ENCODE measurements at regions not wholly inside any gene's neighbourhood (a gene's known extent, or its start where the extent isn't known, plus 50 kb on each side); places are given as distances from the start of the nearest gene placed in this dataset.

DNA sequence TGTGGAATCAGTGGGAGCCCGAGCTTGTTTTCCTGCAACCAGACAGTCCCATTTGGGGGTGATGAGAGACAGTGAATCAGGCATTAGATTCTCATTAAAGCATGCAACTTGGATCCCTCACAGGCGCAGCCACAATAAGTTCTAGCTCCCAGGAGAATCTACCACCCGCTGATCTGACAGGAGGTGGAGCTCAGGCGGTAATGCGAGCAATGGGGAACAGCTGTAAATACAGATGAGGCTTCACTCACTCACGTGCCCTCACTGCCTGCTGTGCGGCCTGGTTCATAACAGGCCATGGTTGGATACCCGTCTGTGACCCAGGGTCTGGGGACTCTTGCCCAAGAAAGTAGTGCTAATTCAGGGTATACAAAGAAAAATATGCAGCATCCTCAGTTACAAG is 144.8 kb upstream of the RGPD4 start:
- Histone ChIP-seq H3K4me3 (no peak overlapping the region), H3K4me1 (no peaks in the 10 kb centered on the region), H3K9me3 (no peaks in the 10 kb centered on the region), H3K27me3 (ENCODE audit: insufficient read depth in 3 of 3, low read length in 2 of 3) (no peaks in the 10 kb centered on the region), H3K27ac (no peak overlapping the region), H3K36me3 (ENCODE audit: insufficient read depth in 1 of 2, low read depth in 1 of 2) (no peaks in the 10 kb centered on the region)
- no peak for TF ChIP-seq CTCF (IDR thresholded peaks at IDR 0.05)
- WGBS, 3 donors, result 42 to 55% (median 48%) methylated on average over 8 of the region's 8 CpGs
- peak in 1 of 2 donors; percentile 38 for DNase-seq
- intact Hi-C loops (cut with DNase I), result no loop called here
- ATAC-seq, result no peak

DNA sequence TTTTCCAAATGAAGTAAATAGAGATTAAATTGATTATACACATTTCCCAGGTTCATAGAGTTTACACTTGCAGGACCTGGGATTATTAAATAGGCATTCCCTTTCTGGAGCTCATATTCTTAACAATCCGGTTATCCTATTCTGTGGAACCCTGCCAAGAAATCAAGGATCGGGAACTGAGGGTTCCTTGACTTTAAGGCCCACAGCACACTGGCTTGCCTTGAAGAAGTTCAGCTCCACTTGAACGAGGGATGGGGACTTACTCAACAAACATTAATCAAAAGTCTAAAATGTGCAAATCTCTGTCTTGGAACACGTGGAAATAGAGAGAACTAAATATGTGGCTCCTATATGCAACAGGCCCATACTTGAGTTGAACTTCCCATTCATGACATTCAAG is 142.3 kb upstream of the RGPD4 start:
- Histone ChIP-seq H3K9me3 (no peaks in the 10 kb centered on the region), H3K27me3 (ENCODE audit: insufficient read depth in 3 of 3, low read length in 2 of 3) (no peaks in the 10 kb centered on the region), H3K4me1 (no peaks in the 10 kb centered on the region), H3K36me3 (ENCODE audit: insufficient read depth in 1 of 2, low read depth in 1 of 2) (no peaks in the 10 kb centered on the region), H3K27ac (no peak overlapping the region), H3K4me3 (no peak overlapping the region)
- intact Hi-C loops (cut with DNase I), result no loop called here
- ATAC-seq (no peak), DNase-seq (no peak)
- 60 to 71% (median 61%) methylated on average over 4 of the region's 4 CpGs for WGBS, 3 donors
- no peak for TF ChIP-seq CTCF (IDR thresholded peaks at IDR 0.05)

GRCh38 chr2:107685421-107685986 is 141.2 kb upstream of the RGPD4 start:
- ATAC-seq (no peak), DNase-seq (no peak)
- no peaks in the 10 kb centered on the region for H3K9me3 ChIP-seq
- no peaks in the 10 kb centered on the region for H3K36me3 ChIP-seq (ENCODE audit: insufficient read depth in 1 of 2, low read depth in 1 of 2)
- H3K4me3 ChIP-seq, result no peak overlapping the region
- no peaks in the 10 kb centered on the region for H3K27me3 ChIP-seq (ENCODE audit: insufficient read depth in 3 of 3, low read length in 2 of 3)
- TF ChIP-seq CTCF (IDR thresholded peaks at IDR 0.05), result no peak
- H3K27ac ChIP-seq, result no peak overlapping the region
- WGBS, 3 donors, result 72 to 80% (median 73%) methylated on average over 3 of the region's 3 CpGs
- H3K4me1 ChIP-seq, result no peaks in the 10 kb centered on the region
- intact Hi-C loops (cut with DNase I), result no loop called here

GRCh38 chr2:107687073-107687472 is 139.6 kb upstream of the RGPD4 start:
- H3K4me3 ChIP-seq, result no peak overlapping the region
- DNase-seq, result peak in 1 of 2 donors; percentile 12
- no peaks in the 10 kb centered on the region for H3K36me3 ChIP-seq (ENCODE audit: insufficient read depth in 1 of 2, low read depth in 1 of 2)
- no peak overlapping the region for H3K27ac ChIP-seq
- H3K4me1 ChIP-seq, result no peaks in the 10 kb centered on the region
- intact Hi-C loops (cut with DNase I), result no loop called here
- no peak for TF ChIP-seq CTCF (IDR thresholded peaks at IDR 0.05)
- no peak for ATAC-seq
- H3K27me3 ChIP-seq (ENCODE audit: insufficient read depth in 3 of 3, low read length in 2 of 3), result no peaks in the 10 kb centered on the region
- H3K9me3 ChIP-seq, result no peaks in the 10 kb centered on the region
- 69 to 74% (median 69%) methylated on average over 6 of the region's 6 CpGs for WGBS, 3 donors

GRCh38 chr2:107688135-107688534 is 138.6 kb upstream of the RGPD4 start:
- no peak for TF ChIP-seq CTCF (IDR thresholded peaks at IDR 0.05)
- Histone ChIP-seq H3K27ac (no peak overlapping the region), H3K4me1 (no peaks in the 10 kb centered on the region), H3K36me3 (ENCODE audit: insufficient read depth in 1 of 2, low read depth in 1 of 2) (no peaks in the 10 kb centered on the region), H3K27me3 (ENCODE audit: insufficient read depth in 3 of 3, low read length in 2 of 3) (no peaks in the 10 kb centered on the region), H3K9me3 (no peaks in the 10 kb centered on the region), H3K4me3 (no peak overlapping the region)
- ATAC-seq, result no peak
- 85 to 91% (median 90%) methylated on average over 5 of the region's 5 CpGs for WGBS, 3 donors
- intact Hi-C loops (cut with DNase I), result no loop called here
- peak in 1 of 2 donors; percentile 14 for DNase-seq

Measured in psoas muscle (tissue), 7 donors.